ENCODE measurements at regions not wholly inside any gene's neighbourhood (a gene's known extent, or its start where the extent isn't known, plus 50 kb on each side); places are given as distances from the start of the nearest gene placed in this dataset.
"Not testable (repeated sequence)": the region's sequence is repeated elsewhere in the genome, so short reads cannot be mapped to it uniquely, and the experiment has no call there.

DNA sequence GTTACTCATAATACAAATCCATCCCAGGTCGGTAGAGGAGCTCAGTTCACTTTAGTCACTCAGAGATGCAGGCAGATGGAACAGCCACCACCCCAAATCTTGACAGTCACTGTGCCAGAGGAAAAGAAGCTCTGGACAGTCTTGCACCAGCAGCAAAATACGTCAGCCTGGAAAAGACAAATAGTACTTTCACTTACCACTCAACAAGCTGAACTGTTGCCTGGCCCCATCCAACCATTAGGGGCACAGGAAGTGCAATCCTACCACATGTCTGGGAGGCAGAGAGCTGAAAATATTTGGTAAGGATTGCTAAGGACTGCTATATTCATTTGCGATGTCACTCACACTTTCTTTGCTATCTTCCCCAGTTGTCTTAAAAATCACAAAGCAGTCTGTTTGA is 239.1 kb upstream of the TOX3 start:
- no peak for DNase-seq

DNA sequence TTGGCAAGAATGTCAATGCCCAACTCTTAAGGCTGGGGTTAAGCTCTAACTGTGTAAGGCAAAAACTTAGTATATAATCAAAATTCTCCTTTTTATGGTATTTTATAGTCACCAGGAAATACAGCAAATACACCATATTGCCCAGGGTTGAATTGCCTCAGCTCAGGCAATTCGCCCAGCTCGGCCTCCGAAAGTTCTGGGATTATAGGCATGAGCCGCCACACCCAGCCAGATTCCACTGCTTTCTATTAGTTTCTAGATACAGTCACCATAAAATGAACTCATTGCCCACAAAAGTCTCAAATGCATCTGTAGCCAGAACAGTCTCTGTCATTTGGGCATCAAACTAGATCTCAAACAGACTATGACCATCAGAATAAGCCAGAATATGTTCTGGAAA is 238.7 kb upstream of the TOX3 start:
- DNase-seq = no peak

DNA sequence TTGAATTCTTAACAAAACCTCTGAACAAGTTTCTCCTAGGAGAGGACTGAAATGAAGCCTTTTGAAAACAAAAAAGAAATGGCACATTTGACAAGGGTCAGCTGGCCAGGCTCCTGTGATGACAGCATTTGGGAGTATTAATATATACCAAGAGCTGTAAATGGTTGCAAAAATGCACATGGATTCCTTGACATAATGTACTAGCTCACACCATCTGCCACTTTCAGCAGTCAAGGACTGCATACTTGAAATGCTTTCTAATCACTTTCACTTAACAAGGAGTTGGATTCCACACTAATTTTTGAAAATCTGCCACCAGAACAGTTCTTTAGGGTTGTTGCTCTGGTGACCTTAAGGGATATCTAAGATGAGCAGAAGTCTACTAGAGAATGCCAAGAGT is 236.7 kb upstream of the TOX3 start:
- DNase-seq = no peak

DNA sequence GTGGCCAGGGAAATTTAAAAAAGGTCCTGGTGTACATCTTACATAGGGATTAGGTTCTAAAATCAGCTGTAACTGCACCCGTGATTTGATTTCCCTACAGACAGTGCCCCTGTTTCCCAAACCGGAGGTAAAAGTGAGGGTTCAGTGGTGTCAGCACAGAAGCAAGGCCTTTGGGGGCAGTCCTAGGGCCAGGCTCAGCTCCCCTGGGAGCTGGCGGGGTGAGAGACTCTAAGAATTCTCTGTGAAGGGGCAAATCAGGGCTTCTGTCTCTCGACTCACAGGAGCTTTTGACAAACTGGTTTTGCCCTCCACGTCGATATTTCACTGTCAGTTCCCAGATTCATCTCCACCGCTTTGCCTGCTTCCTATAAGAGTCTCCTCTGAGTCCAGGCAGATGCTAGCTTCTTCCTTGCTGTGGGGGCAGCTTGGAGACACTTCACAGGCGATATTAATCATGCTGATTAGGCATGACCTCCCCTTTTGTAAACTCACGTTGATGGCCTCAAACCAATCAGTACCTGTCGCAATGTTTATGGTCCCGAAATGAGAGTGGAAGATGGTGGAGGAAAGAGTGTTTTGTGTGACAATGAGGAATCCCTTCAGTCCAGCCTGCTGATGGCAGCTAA is 234.2 kb upstream of the TOX3 start:
- DNase-seq = no peak

DNA sequence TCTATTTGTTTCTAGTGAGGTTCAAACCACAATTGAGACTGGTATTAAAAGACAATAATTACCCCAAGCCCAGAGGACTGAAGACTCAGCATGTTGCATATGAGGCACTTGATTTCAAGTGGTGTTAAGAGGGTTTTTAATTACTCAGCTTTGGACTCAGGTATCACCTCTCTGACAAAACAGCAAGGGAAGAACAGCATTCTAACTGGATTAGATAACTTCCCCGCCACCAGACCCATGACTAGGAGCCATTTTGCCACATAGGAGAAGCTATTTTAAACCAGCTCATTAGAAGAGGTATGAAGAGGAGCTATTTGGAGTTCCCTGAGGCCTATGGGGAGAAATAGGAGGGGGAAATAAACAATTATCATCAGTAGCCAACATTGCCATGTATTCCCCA is 226.1 kb upstream of the TOX3 start:
- peak; percentile 70 for DNase-seq

DNA sequence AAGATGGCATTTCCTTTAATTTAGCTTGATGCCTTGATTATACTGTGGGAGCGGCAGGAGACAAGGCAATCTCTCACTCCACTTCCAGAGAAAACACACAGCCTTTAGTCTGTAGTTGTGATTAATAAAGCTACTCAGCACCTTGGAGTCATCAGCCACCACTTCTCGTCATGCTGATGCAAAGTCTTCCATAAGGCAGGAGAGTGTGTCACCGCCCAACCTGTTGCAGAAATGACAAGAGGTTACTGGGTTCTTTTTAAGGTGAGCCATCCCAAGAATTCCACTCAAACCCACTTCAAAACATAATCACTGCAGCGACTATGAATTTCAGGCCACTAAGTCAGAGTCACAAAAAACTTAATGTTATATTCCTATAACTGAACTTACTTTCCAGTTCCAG is 223.9 kb upstream of the TOX3 start:
- DNase-seq = no peak

DNA sequence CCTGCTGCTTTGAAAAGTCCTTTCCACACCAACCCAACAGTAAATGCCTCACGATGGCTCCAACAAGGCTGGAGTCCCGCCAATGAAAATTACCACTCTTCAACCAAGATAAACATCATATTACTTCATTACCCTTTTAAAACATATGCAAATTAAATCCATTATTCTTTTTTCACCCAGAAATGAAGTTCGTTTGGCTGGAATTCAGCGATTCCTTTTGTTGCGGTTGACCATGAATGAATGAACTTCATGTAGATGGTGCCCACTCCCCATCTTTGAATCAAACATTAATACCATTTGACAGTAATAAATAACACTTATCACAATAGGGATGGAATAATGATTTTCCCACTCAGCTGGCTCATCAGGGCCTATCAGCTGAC is 211.5 kb upstream of the TOX3 start:
- no peak for DNase-seq

DNA sequence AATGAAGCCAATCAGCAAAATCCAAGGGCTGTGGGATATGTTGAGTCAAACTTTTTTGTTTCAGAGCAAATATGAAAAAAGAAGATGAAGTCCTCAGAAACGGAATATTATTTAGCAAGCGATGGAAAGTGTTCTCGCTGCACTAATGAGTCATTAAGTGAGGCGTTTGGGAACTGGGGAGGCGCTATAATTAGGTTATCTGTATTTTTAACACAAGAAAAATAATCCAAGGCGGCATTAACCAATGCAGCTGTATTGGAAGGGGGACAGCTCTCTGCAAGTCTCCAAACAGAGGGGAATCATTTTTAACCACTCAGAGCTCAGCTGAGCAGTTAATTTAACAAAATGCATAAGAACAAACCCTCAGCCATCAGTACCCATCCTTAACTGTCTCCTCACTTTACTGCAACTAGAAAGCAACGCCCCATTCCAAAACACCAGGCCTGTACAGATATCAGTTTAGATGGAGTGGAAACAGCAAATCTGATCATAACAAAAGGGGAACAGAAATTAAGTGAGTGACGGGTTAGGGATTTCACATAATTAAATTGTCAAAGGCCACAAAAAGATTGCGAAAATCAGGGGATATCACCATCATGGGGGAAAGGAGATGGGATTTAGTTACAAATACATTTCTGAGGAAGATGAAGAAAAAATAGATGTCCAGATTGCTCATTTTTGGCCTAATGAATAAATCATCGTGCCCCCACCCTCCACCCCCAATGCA is 211.0 kb upstream of the TOX3 start:
- no peak for DNase-seq

DNA sequence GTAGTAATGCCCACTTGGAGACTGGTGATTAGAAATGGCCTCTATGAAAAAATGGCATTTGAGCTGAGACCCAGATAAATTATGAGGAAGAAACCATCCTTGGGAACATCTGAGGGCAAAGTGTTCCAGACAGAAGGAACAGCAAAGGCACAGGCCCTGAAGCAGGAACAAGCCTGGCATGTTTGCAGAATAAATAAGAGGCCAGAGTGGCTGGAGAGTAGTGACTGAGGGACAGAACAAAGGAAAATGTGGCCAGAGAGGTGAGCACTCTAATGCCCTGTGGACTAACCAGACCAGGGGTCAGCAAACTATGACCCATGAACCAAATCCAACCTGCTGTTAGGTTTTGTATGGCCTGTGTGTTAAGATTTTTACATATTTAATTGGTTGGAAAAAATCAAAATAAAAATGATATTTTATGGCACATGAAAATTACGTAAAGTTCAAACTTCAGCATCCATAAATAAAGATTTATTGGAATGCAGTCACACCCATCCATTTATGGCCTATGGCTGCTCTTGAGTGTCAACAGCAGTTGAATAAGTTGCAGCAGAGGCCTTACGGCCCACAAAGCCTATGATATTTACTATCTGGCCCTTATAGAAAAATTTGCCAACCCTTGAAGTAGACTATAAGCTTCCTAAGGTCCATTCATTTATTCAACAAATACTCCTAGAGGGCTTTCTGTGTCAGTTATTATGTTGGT is 210.0 kb upstream of the TOX3 start:
- no peak for DNase-seq

DNA sequence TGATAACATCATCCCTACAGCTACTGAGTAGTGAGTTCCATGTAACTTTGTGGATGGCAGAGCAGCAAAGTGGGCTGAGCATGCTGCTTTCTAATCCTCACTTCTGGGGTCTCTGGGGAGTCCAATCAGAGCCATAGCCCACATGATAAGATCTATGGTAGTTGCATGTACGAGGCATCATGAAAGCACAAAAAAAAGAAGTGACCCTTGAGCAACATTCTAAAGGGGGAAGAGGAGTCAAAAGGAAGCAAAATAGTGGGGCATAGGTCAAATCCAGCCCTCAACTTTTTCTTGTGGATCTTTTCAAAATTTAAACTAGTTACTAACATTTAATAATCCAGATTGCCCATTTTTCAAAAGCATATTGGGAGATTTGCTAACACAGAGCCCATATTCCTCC is 208.5 kb upstream of the TOX3 start:
- no peak for DNase-seq

DNA sequence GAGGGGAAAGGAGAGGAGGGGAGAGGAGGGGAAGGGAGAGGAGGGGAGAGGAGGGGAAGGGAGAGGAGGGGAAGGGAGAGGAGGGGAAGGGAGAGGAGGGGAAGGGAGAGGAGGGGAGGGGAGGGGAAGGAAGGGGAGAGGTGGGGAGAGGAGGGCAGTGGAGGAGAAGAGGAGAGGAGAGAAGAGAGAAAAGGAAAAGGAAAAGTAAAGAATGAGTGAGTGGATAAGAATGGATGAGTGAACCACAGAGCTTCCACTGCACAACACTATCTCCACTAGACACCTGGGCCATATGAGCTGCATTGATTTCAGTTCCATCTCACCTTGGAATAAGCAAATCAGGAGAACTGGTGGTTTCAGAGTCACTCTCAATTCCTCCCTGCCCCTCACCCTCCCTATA is 204.1 kb upstream of the TOX3 start:
- no peak for DNase-seq

DNA sequence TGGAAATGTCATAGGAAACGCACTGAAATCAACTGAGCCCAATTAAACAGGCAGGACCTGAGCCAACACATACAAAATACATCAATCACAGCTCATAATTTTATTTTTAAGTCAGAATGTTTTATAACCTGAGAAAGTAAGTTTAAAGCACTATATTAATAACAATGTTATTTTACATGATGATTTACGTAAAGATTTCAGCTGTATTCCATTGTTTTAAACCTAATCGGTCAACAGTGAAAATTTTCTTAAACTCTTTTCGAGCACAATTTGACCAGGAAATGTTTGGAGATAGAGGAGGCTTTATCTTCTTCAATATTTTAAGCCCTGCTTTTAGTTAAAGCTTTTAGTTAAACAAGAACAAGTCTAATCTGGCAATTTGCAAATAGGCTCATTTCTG is 201.8 kb upstream of the TOX3 start:
- no peak for DNase-seq

DNA sequence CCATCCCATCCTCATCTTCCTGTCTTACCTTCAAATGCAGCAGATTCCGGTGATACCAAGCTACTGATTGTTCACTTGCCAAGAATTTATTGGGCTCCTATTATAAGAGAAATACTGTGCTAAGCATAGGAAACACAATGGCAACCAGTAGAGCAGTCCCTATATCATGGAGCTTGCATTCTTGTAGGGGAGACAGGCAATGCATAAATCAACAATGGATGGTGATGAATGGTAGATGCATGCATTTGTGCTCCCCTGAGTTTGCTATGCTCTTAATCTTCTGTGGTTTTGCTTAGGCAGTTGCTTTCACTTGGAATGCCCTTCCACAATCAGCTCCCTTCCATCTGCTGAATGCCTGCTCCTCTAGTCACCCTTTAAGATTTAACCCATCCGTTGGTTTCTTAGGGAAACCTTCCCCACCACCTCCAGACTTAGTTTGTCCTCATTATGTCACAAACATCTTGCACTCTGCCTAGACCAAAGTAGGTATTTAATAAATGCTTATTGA is 200.2 kb upstream of the TOX3 start:
- DNase-seq = no peak

DNA sequence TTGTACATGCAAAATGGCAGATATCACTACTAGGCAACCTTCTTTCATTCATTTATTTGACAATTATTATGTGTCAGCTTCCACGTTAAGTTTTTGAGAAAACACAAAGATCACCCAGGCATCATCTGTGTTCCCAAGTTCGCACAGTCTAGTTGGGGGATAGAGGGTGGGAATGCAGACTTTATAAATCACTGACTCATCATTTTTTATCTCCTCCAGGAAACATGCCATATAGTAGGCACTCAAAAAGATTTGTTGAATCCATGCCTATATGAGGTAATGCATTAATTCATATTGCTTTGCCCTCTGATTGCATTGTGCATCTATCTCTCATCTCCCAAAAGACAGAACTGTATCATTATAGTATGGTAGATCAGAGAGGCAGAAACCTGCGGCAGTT is 196.8 kb upstream of the TOX3 start:
- DNase-seq = no peak

DNA sequence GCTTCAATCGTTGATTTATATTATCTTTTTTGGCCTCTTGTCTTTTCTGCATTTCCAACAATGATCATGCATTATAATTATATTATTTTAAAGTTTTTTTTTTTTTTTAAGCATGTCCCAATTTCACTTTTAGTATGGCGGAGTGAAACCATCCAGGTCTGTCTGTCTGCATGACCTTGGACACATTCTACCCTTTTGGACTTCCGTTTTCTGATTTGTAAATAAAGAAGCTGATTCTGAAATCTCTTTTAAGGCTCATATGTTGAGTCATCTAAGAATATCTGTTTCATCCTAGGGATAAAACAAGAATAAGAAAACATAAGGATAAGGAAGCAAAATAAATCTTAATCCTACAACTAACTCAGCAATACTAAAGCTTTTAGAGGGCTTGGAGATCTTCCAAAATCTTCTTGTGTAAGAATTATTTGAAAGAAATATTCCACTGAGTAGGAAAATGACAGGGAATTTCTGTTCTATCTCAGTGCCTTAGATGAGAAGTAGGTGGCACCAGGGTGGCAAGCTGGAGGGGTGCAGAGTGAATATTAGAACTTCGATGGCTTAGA is 195.7 kb upstream of the TOX3 start:
- DNase-seq = no peak

DNA sequence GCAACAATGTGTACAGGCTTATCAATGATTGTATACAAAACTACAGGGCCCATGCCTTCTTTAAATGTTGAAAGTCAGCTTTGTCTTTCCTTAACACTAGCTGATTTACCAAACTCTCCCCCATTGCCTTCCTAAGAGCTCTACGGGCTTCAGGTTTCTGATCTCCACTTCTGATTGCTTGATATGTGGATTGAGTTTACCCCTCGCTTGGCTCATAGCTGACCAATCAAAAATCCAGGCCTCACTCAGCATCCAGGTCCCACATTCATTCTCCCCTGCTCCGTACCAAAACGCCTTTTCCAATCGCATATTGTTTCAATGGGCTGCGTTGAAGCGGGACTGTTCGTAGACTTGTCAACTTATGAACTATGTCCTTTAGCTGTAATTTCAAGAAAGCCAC is 195.1 kb upstream of the TOX3 start:
- no peak for DNase-seq

DNA sequence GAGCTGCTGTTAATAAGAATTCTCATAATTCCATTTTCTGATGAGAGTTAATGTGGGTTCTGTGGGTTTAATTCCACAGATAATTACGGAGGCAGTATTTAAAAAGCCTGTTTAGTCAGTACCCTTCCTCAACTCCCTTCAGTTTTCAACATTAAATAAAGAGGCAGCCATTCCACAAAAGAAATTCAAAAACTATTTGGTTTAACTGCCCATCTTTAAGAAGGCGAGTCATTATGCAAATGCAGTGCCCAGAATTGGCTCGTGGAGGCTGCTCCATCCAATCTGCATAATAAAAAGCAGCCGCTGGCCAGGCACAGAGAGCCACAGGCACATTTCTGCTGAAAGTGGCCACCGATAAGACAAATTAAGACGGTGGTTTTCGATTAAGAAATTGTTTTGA is 194.4 kb upstream of the TOX3 start:
- DNase-seq = no peak

DNA sequence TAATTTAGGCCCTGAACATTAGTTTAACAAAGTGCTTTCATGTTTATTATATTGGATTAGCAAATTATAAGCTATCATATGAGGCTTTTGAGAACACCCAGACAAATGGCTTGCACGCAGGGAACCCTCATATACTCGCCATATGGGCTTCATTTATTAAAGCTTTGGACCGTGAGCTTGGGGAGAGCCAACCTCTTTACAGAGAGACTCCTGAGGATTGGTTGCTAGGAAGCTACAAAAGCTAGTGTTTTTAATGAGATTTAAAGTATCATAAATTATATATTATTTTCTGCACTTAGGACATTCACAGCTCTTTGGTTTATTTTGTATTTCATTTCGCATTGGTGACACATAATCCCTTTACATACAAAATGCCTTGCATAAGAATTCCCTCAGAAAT is 193.8 kb upstream of the TOX3 start:
- no peak for DNase-seq

DNA sequence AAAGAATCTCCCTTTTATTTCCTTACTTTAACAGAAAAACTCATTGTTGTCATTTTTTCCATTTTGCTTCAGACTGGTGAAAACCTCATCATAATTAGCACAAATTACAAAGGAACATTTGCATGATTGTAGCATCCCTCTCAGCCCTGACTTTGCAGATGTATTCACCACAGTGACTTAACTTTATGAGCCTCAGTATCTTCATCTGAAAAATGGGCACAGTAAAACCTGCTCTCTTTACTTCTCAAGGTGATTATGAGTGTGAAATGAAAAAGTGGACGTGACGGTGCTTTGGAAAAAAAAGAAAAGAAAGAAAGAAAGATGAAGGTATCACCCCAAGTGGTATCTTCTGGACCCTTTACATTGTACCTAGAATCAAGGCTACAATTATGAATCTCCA is 193.4 kb upstream of the TOX3 start:
- no peak for DNase-seq

DNA sequence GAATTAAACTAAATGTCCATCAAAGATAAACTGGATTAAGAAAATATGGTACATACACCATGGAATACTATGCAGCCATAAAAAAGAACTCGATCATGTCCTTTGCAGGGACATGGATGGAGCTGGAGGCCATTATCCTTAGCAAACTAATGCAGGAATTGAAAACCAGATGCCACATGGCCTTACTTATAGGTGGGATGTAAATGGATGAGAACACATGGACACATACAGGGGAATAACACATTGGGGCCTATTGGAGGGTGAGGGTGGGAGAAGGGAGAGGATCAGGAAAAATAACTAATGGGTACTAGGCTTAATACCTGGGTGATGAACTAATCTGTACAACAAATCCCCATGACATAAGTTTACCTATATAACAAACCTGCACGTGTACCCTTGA is 192.0 kb upstream of the TOX3 start:
- not testable (repeated sequence) for DNase-seq

DNA sequence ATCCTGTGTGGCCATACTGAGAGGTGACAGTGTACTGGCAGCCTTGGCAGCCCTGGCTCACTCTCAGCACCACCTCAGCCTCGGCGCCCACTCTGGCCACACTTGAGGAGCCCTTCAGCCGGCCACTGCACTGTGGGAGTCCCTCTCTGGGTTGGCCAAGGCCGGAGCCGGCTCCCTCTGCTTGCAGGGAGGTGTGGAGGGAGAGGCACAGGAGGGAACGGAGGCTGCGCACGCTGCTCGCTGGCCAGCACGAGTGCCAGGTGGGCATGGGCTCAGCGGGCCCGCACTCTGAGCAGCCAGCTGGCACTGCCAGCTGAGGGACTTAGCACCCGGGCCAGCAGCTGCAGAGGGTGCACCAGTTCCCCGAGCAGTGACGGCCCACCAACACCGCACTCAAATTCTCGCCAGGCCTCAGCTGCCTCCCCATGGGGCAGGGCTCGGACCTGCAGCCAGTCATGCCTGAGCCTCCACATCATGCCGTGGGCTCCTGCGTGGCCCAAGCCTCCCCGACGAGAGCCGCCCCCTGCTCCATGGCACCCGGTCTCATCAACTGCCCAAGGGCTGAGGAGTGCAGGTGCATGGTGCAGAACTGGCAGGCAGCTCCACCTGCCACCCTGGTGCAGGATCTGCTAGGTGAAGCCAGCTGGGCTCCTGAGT is 184.4 kb upstream of the TOX3 start:
- DNase-seq = no peak

DNA sequence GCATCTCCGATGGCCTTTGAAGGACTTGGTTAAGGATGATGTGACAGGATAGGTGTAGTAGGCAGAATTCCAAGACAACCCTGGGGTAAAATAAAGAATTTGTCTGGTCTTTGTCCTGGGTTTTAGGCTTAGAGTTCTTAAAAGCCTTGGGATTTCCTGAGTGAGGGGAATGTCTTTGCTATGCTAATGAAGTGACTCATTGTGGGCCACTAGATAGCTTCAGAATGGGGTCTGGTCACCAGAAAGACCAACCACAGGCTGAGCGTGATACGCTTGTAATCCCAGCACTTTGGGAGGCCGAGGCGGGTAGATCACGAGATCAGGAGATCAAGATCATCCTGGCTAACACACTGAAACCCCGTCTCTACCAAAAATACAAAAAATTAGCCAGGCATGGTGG is 182.8 kb upstream of the TOX3 start:
- no peak for DNase-seq

DNA sequence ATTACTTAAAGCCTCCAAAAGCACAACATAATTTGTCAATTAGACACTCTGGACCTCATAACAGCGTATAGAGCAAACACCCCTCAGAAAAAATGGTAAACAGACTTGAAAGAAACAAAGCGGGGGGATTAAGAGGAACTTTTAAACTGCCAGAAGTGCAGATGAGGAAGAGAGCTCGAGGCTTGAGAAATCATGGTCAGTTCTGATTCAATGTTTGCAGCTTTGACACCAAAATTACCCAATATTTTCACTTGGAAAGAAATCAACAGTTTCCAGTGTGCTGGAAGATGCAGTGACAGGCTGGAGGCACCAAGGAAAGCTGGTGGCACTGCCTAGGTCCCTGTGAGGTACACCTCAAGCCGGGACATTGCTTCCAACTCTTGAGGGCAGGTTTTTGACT is 180.9 kb upstream of the TOX3 start:
- DNase-seq = no peak

DNA sequence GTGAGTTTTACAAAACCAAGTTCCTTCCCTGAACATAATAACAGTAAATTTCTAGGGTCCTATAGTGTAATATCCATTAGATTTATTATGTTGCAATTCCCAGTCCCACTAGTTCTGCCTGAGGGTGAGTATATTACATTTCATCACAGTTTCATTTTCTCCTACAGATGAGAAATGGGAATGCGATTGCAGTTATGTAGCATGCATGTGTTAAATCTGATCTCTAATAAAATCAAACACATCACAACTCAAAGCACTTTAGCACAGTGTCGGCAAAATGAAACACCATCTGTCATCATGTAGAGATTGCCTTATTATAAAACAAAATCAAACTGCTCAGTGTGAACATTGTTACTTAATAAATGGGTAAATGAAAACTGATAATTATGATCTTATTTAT is 180.5 kb upstream of the TOX3 start:
- no peak for DNase-seq

Data from NCI-H2029 treated with DMSO at 0.1 percent for 48 hours (cell line).